ENCODE measurements at regions not wholly inside any gene's neighbourhood (a gene's known extent, or its start where the extent isn't known, plus 50 kb on each side); places are given as distances from the start of the nearest gene placed in this dataset.

DNA sequence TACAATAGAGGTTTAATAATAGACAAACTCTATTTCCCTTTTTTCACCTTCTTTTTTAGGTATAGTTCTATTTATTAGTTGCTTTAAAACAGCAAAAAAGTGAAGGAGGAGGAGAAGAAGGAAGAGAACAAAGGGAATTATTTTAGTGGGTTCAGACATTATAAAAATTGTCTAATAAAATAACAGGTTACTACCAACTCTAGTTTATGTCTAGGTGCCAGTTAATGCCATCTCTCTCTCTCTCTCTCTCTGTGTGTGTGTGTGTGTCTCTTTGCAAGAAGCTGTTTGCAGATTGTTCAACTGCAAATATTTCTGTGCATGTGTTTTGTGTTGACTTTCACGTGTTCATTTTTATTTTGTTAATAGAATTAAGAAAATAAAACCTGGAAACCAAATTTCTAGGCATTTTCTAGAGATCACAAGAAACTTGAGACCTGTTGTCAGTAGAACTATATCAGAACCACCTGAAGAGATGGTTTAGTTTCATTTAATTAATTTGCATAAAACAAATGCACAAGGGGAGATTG is 313.5 kb upstream of the SGK1 start:
- TF ChIP-seq CTCF (IDR thresholded peaks at IDR 0.05) (no peak), POLR2A (IDR thresholded peaks at IDR 0.05) (no peak), POLR2AphosphoS5 (IDR thresholded peaks at IDR 0.05) (no peak), EP300 (IDR thresholded peaks at IDR 0.05) (no peak)

Data from suprapubic skin (tissue), 4 donors.